PFSK-1 (cell line): ENCODE measurements at regions not wholly inside any gene's neighbourhood (a gene's known extent, or its start where the extent isn't known, plus 50 kb on each side); places are given as distances from the start of the nearest gene placed in this dataset.

Source experiments
- POLR2AphosphoS5 ChIP-seq: IDR thresholded peaks from 2 replicates; pipeline ENCODE4 v1.6.1; 2012; ENCODE audit warnings: low read depth, mild to moderate bottlenecking, control low read depth, low read length, moderate library complexity
- SIN3A ChIP-seq: IDR thresholded peaks from 2 replicates; pipeline ENCODE4 v1.6.1; 2012; ENCODE audit warnings: mild to moderate bottlenecking, low read length, moderate library complexity, borderline replicate concordance; ENCODE audit not compliant: insufficient read depth
- TAF1 ChIP-seq: IDR thresholded peaks from 2 replicates; pipeline ENCODE4 v1.6.1; 2012; ENCODE audit warnings: low read length, control low read depth, borderline replicate concordance; ENCODE audit not compliant: insufficient read depth

GRCh38 chr10:60648761-60649160 lies 129.5 kb upstream of the CDK1 start:
- TF ChIP-seq SIN3A: no peak
- TF ChIP-seq TAF1: no peak
- TF ChIP-seq POLR2AphosphoS5: no peak
